Testis (tissue), 2 donors: ENCODE measurements at regions not wholly inside any gene's neighbourhood (a gene's known extent, or its start where the extent isn't known, plus 50 kb on each side); places are given as distances from the start of the nearest gene placed in this dataset.

ENCODE experiments used
- POLR2A ChIP-seq: fragments of 450-650 bp; IDR thresholded peaks from one replicate; pipeline ENCODE4 v1.6.1; 2017; ENCODE audit warnings: antibody characterized with exemption, mild to moderate bottlenecking, moderate library complexity
- TF ChIP-seq, protein P1 (sequence below), 3 experiments: fragments of 450-650 bp in 2 of 3; fragments of 200-600 bp in 1 of 3; sonication (generic) in 1 of 3; IDR thresholded peaks; one replicate each; pipeline ENCODE4 v1.5.1; 2016 to 2019; ENCODE audit warnings: antibody characterized with exemption in 3 of 3, mild to moderate bottlenecking in 2 of 3, moderate library complexity in 1 of 3

DNA sequence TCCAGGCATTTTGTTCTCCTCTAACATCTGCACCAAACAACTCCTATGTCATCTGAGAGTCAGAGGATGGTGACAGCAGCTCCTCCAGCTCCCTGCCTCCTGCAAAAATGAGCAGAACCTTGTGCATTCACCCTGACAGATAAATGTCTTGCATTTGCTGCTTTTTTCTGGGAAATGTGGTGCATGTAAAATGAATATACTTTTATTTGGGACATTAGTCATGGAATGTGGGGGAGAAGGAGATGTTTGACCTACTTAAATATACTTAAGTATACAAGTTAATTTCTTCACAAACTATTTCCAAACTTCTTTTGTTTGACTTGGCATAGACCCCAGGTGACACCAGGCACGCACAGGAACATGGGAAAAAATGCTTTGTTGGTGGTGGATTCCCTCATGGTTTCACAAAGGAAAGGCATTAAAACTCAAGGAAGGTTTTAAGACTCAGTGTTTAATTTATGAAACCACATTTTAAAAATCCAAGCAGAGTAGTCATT is 181.8 kb upstream of the MCHR2 start:
- TF ChIP-seq, protein P1, sequence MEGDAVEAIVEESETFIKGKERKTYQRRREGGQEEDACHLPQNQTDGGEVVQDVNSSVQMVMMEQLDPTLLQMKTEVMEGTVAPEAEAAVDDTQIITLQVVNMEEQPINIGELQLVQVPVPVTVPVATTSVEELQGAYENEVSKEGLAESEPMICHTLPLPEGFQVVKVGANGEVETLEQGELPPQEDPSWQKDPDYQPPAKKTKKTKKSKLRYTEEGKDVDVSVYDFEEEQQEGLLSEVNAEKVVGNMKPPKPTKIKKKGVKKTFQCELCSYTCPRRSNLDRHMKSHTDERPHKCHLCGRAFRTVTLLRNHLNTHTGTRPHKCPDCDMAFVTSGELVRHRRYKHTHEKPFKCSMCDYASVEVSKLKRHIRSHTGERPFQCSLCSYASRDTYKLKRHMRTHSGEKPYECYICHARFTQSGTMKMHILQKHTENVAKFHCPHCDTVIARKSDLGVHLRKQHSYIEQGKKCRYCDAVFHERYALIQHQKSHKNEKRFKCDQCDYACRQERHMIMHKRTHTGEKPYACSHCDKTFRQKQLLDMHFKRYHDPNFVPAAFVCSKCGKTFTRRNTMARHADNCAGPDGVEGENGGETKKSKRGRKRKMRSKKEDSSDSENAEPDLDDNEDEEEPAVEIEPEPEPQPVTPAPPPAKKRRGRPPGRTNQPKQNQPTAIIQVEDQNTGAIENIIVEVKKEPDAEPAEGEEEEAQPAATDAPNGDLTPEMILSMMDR (IDR thresholded peaks at IDR 0.05): no peak
- no peak for TF ChIP-seq POLR2A
